H1 (cell line): ENCODE measurements at regions not wholly inside any gene's neighbourhood (a gene's known extent, or its start where the extent isn't known, plus 50 kb on each side); places are given as distances from the start of the nearest gene placed in this dataset.

ENCODE experiments used
- ATF2 ChIP-seq: IDR thresholded peaks from 2 replicates; pipeline ENCODE4 v1.6.1; 2012; ENCODE audit warnings: low read length, inconsistent platforms
- CTCF ChIP-seq, 3 experiments: IDR thresholded peaks; 1 replicate in 2 of 3; 2 replicates in 1 of 3; pipeline versions ENCODE4 v1.5.1 to v1.6.1; 2011; ENCODE audit warnings: low read length in 3 of 3, mild to moderate bottlenecking in 3 of 3, inconsistent platforms in 2 of 3, low read depth in 1 of 3, moderate library complexity in 1 of 3; ENCODE audit not compliant: insufficient read depth in 1 of 3; ENCODE audit errors: control extremely low read depth in 1 of 3
- EZH2 ChIP-seq: fragments of 200-600 bp; sonication (generic); IDR thresholded peaks from 2 replicates; pipeline ENCODE4 v1.7.1; 2012; ENCODE audit warnings: low read depth, mild to moderate bottlenecking, moderate library complexity, low read length, inconsistent platforms; ENCODE audit not compliant: severe bottlenecking
- HDAC6 ChIP-seq: IDR thresholded peaks from one replicate; pipeline ENCODE4 v1.7.1; 2012; ENCODE audit warnings: low read depth, mild to moderate bottlenecking, inconsistent platforms, low read length, moderate library complexity
- POLR2A ChIP-seq, 2 experiments: IDR thresholded peaks; 1 replicate in 1 of 2; 2 replicates in 1 of 2; pipeline ENCODE4 v1.6.1; 2011; ENCODE audit warnings: low read depth in 2 of 2, low read length in 2 of 2, mild to moderate bottlenecking in 2 of 2; ENCODE audit errors: control extremely low read depth in 1 of 2
- RAD21 ChIP-seq, 2 experiments: IDR thresholded peaks in 1 of 2; conservative IDR thresholded peaks in 1 of 2; 2 replicates each; pipeline ENCODE4 v1.6.1; 2011; ENCODE audit warnings: low read depth in 2 of 2, low read length in 2 of 2, improper control_type of control experiment in 1 of 2, inconsistent platforms in 1 of 2, mild to moderate bottlenecking in 1 of 2, moderate library complexity in 1 of 2
- RFX5 ChIP-seq: IDR thresholded peaks from 2 replicates; pipeline ENCODE4 v1.6.1; 2011; ENCODE audit warnings: low read depth, low read length, improper control_type of control experiment, borderline replicate concordance
- USF2 ChIP-seq: IDR thresholded peaks from 2 replicates; pipeline ENCODE4 v1.6.1; 2011; ENCODE audit warnings: low read length, improper control_type of control experiment

GRCh38 chr12:100703868-100704267 is 90.7 kb upstream of the ANO4 start:
- TF ChIP-seq POLR2A (IDR thresholded peaks at IDR 0.05; ENCODE audit: control extremely low read depth in 1 of 2, low read depth in 2 of 2, low read length in 2 of 2) (no peak), RFX5 (no peak), EZH2 (no peak), CTCF (IDR thresholded peaks at IDR 0.05; ENCODE audit: control extremely low read depth in 1 of 3, insufficient read depth in 1 of 3, low read depth in 1 of 3, low read length in 3 of 3) (no peak), HDAC6 (no peak), RAD21 (IDR thresholded peaks at IDR 0.05 in 1 of 2, conservative IDR thresholded peaks at IDR 0.05 in 1 of 2; ENCODE audit: low read depth in 2 of 2, low read length in 2 of 2) (no peak), ATF2 (no peak), USF2 (no peak)
